Mesothelial cell of epicardium (in vitro differentiated cells): ENCODE measurements at regions not wholly inside any gene's neighbourhood (a gene's known extent, or its start where the extent isn't known, plus 50 kb on each side); places are given as distances from the start of the nearest gene placed in this dataset.

ENCODE experiments used
- DNase-seq, 2 experiments: peaks; one replicate each; pipeline ENCODE4 v3.0.0; 2021; ENCODE audit warnings: low spot score in 2 of 2; ENCODE audit not compliant: unreplicated experiment in 2 of 2
- H3K27ac Mint-ChIP-seq: 2 replicates; pipeline ENCODE4 v1.8.0; 2021; ENCODE audit warnings: mixed read lengths
- H3K27me3 Mint-ChIP-seq: 2 replicates; pipeline ENCODE4 v1.8.0; 2021; ENCODE audit warnings: low read depth, mixed read lengths
- H3K36me3 Mint-ChIP-seq: 2 replicates; pipeline ENCODE4 v1.8.0; 2021; ENCODE audit warnings: mixed read lengths
- H3K4me1 Mint-ChIP-seq: 2 replicates; pipeline ENCODE4 v1.8.0; 2021; ENCODE audit warnings: mixed read lengths
- H3K4me3 Mint-ChIP-seq: 2 replicates; pipeline ENCODE4 v1.8.0; 2021; ENCODE audit warnings: mild to moderate bottlenecking, moderate library complexity, mixed read lengths
- H3K9me3 Mint-ChIP-seq: 2 replicates; pipeline ENCODE4 v1.8.0; 2021; ENCODE audit warnings: mixed read lengths
- TF ChIP-seq, protein P1 (sequence below): fragments of 200-600 bp; sonication (generic); IDR thresholded peaks from one replicate; pipeline ENCODE4 v1.5.0; 2021; ENCODE audit warnings: antibody characterized with exemption; ENCODE audit not compliant: unreplicated experiment

DNA sequence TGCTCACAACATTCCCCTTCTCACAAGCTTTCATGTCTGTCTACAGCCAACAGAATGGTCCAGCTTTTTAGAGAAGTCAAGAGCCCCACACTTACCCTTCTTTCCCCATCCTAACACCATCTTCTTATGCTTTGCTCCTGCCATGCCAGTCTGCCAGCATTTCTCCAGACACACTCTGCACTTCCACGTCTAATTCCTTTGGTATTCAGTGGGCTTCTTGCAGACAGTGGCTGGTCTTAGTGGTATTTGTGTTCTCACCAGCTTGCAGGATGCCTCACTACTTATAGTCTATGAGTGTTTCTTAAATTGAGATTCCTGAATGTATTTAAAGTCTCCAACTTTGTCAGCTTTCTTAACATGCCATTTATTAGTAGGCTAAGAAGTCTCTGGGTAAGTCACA, 154.4 kb downstream of the BBOX1 start:
- DNase-seq: no peak
- no peaks in the 10 kb centered on the region for H3K27me3 Mint-ChIP-seq
- no peak overlapping the region for H3K4me3 Mint-ChIP-seq
- H3K36me3 Mint-ChIP-seq: no peaks in the 10 kb centered on the region
- H3K9me3 Mint-ChIP-seq: no peaks in the 10 kb centered on the region
- H3K4me1 Mint-ChIP-seq: peaks cover 25% of the 10 kb centered on the region
- no peak overlapping the region for H3K27ac Mint-ChIP-seq
- TF ChIP-seq, protein P1, sequence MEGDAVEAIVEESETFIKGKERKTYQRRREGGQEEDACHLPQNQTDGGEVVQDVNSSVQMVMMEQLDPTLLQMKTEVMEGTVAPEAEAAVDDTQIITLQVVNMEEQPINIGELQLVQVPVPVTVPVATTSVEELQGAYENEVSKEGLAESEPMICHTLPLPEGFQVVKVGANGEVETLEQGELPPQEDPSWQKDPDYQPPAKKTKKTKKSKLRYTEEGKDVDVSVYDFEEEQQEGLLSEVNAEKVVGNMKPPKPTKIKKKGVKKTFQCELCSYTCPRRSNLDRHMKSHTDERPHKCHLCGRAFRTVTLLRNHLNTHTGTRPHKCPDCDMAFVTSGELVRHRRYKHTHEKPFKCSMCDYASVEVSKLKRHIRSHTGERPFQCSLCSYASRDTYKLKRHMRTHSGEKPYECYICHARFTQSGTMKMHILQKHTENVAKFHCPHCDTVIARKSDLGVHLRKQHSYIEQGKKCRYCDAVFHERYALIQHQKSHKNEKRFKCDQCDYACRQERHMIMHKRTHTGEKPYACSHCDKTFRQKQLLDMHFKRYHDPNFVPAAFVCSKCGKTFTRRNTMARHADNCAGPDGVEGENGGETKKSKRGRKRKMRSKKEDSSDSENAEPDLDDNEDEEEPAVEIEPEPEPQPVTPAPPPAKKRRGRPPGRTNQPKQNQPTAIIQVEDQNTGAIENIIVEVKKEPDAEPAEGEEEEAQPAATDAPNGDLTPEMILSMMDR: no peak

DNA sequence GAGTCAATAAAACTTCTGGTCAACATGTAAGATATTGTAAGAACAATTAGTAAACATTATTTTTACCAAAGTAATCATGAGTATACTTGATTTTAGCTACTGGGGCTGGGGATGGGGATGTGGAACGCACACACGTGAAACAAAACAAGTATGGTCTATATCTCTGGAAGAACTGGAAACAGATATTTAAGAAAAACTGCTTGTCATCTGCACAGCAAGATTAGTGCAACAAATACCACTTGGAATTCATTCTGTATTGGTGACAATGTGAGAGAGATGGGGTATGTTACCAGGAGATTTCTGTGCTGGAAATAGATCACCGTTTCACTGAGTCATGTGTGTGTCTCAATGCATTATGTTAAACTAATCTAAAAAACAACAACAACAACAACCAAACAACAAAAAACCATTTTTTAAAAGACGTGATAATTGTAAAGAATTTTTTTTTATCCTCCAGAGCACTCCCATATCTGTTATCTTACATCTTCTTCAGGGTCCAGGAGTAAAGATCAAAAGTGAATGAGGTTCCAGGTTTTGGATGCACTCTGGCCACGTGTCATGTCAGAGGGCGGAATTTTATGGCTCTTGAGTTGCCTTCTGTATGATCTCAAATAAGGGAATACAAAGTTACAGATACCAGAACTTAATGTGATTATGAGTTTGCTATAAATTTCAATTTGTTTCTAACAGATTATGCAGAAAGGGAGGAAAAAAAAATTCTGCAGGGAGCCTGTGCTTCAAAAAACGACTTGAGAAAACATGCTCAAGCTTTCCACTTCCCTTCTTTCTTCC, 153.0 kb downstream of the BBOX1 start:
- H3K36me3 Mint-ChIP-seq: no peaks in the 10 kb centered on the region
- TF ChIP-seq, protein P1: no peak
- peaks cover 23% of the 10 kb centered on the region for H3K4me1 Mint-ChIP-seq
- H3K27ac Mint-ChIP-seq: no peak overlapping the region
- H3K4me3 Mint-ChIP-seq: no peak overlapping the region
- no peaks in the 10 kb centered on the region for H3K27me3 Mint-ChIP-seq
- DNase-seq: no peak
- H3K9me3 Mint-ChIP-seq: no peaks in the 10 kb centered on the region

DNA sequence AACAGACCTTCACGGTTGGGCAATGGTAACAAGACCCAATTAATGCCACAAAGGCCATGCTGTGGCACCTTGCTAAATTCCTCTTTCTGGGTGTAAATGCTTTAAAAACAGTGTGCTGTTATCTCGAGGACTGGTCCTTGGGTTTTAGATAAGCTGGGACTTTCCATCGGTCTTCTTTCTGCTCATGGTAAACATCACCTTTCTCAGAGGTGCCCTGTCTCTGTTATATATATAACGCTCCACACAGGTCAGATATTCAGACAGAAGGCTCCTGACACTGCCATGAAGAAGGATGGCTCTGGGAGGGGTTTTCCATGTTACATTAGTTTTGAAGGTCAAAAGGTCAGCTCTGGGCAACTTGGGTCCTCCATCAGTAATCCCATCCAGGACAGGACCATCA, 151.6 kb downstream of the BBOX1 start:
- H3K9me3 Mint-ChIP-seq: no peaks in the 10 kb centered on the region
- H3K4me1 Mint-ChIP-seq: peaks cover 32% of the 10 kb centered on the region
- DNase-seq: no peak
- TF ChIP-seq, protein P1: no peak
- no peaks in the 10 kb centered on the region for H3K27me3 Mint-ChIP-seq
- no peak overlapping the region for H3K4me3 Mint-ChIP-seq
- H3K27ac Mint-ChIP-seq: no peak overlapping the region
- H3K36me3 Mint-ChIP-seq: no peaks in the 10 kb centered on the region

DNA sequence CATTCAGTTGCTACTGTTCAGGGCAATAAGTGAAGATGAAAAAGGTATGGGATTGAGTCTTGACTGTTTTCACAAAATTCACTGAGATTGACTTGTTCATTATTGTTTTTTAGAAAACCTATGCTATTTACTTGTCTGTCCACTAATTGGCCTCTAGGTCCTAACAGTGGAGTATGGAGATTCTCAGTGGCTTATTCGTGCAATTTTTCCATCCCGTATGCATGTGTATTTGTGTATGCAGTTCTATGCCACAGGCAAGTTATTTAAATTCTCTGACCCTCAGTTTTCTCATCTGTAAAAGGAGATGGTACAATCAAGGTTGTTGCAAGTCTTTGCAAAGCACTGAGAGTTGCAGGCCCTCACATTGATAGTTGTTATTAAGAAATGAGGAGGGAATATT, 151.0 kb downstream of the BBOX1 start:
- Mint-ChIP-seq H3K27me3 (no peaks in the 10 kb centered on the region), H3K27ac (no peak overlapping the region), H3K4me1 (peaks cover 32% of the 10 kb centered on the region), H3K9me3 (peaks cover under 1% of the 10 kb centered on the region), H3K4me3 (no peak overlapping the region), H3K36me3 (no peaks in the 10 kb centered on the region)
- TF ChIP-seq, protein P1: no peak
- no peak for DNase-seq

DNA sequence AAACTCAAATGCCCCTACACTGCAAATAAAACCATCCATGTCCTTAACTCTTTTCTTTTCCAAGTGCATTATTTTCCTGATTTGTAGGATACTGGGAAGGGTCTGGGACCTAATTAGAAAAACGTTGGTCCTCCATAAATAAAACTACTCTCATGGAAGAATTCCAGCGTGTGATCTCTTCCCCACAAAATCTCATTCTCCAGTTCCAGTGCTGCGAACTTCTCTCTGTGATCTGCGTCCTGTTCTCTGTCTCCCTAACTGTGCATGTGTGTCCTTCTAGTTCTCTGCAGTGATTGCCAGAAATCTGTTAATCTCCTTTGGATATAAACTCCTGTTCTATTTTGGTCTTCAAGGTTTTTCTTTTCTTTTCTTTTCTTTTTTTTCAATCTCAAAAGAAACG, 148.1 kb downstream of the BBOX1 start:
- no peaks in the 10 kb centered on the region for H3K36me3 Mint-ChIP-seq
- H3K4me1 Mint-ChIP-seq: peaks cover 29% of the 10 kb centered on the region
- H3K9me3 Mint-ChIP-seq: peaks cover 6% of the 10 kb centered on the region
- TF ChIP-seq, protein P1: no peak
- no peak overlapping the region for H3K4me3 Mint-ChIP-seq
- H3K27me3 Mint-ChIP-seq: no peaks in the 10 kb centered on the region
- no peak overlapping the region for H3K27ac Mint-ChIP-seq
- no peak for DNase-seq
